T-cell (primary cell): ENCODE measurements at regions not wholly inside any gene's neighbourhood (a gene's known extent, or its start where the extent isn't known, plus 50 kb on each side); places are given as distances from the start of the nearest gene placed in this dataset.

Experiments
- ATAC-seq, 4 experiments: fragments of 200-7000 bp in 3 of 4; fragments of 150-1000 bp in 1 of 4; cut with Tn5 transposase; replicated peaks in 1 of 4; 1 replicate in 3 of 4; 2 replicates in 1 of 4; pipeline ENCODE4 v1.10.0; 2021; ENCODE audit warnings: moderate library complexity in 3 of 4, mild to moderate bottlenecking in 2 of 4, moderate number of reproducible peaks in 1 of 4
- CTCF ChIA-PET, 2 donors: fragments of 300-600 bp; sonication (Branson Sonifier 250); formaldehyde crosslinking; loops; one replicate each; lab custom pipeline; 2022; ENCODE audit warnings: antibody characterized with exemption in 2 of 2; lab: Charles Lee
- POLR2A ChIA-PET, 2 donors: fragments of 300-600 bp; sonication (Branson Sonifier 250); formaldehyde crosslinking; loops; one replicate each; lab custom pipeline; 2022; ENCODE audit warnings: antibody characterized with exemption in 2 of 2; lab: Charles Lee
- DNase-seq, 35 experiments: peaks; one replicate each; pipeline versions ENCODE4 v3.0.0 to v3.0.0-alpha.2; 2013 to 2023
- H3K27ac ChIP-seq: one replicate; pipeline ENCODE4 v1.5.1; 2013; ENCODE audit warnings: low read length
- H3K27me3 ChIP-seq, 2 experiments: replicated peaks in 1 of 2; 1 replicate in 1 of 2; 2 replicates in 1 of 2; pipeline versions ENCODE4 v1.6.1 to v1.7.0; 2013; ENCODE audit warnings: low read length in 1 of 2, mixed read lengths in 1 of 2; ENCODE audit not compliant: control insufficient read depth in 2 of 2, insufficient read depth in 2 of 2; ENCODE audit errors: extremely low read depth in 1 of 2
- H3K36me3 ChIP-seq, 2 donors: 1 replicate in 1 of 2; 2 replicates in 1 of 2; pipeline versions ENCODE4 v1.6.1 to v1.7.0; 2013; ENCODE audit warnings: low read length in 1 of 2; ENCODE audit not compliant: control insufficient read depth in 2 of 2, insufficient read depth in 1 of 2; ENCODE audit errors: extremely low read depth in 1 of 2
- H3K4me1 ChIP-seq, 2 experiments: 1 replicate in 1 of 2; 2 replicates in 1 of 2; pipeline versions ENCODE4 v1.6.1 to v1.7.0; 2013; ENCODE audit warnings: low read length in 2 of 2, mixed read lengths in 1 of 2; ENCODE audit not compliant: insufficient read depth in 2 of 2, control insufficient read depth in 1 of 2; ENCODE audit errors: extremely low read depth in 1 of 2
- H3K4me3 ChIP-seq, 2 donors: 1 replicate in 1 of 2; 2 replicates in 1 of 2; pipeline versions ENCODE4 v1.5.1 to v1.7.0; 2013; ENCODE audit warnings: mild to moderate bottlenecking in 2 of 2, low read length in 1 of 2, moderate library complexity in 1 of 2; ENCODE audit not compliant: control insufficient read depth in 1 of 2; ENCODE audit errors: extremely low read depth in 1 of 2
- H3K9me3 ChIP-seq: 2 replicates; pipeline ENCODE4 v1.7.0; 2013
- H3K27ac Mint-ChIP-seq, 2 donors: one replicate each; pipeline ENCODE4 v1.8.0; 2020 to 2021; ENCODE audit warnings: mild to moderate bottlenecking in 2 of 2, mixed read lengths in 2 of 2
- H3K27me3 Mint-ChIP-seq, 2 donors: one replicate each; pipeline ENCODE4 v1.8.0; 2021 to 2022; ENCODE audit warnings: mixed read lengths in 2 of 2
- H3K36me3 Mint-ChIP-seq: one replicate; pipeline ENCODE4 v1.8.0; 2021; ENCODE audit warnings: mixed read lengths
- H3K4me1 Mint-ChIP-seq, 3 donors: one replicate each; pipeline ENCODE4 v1.8.0; 2020 to 2022; ENCODE audit warnings: mixed read lengths in 3 of 3, mild to moderate bottlenecking in 1 of 3
- H3K4me3 Mint-ChIP-seq, 3 donors: one replicate each; pipeline ENCODE4 v1.8.0; 2020 to 2022; ENCODE audit warnings: mild to moderate bottlenecking in 3 of 3, mixed read lengths in 3 of 3, moderate library complexity in 3 of 3
- H3K9me3 Mint-ChIP-seq, 3 donors: one replicate each; pipeline ENCODE4 v1.8.0; 2020 to 2022; ENCODE audit warnings: mixed read lengths in 3 of 3
- WGBS: methylation state at CpG from one replicate; pipeline ENCODE4 v1.1.5; 2013; ENCODE audit warnings: missing lambda C conversion rate; ENCODE audit not compliant: insufficient coverage; 5-methylcytosine and 5-hydroxymethylcytosine counted together

DNA sequence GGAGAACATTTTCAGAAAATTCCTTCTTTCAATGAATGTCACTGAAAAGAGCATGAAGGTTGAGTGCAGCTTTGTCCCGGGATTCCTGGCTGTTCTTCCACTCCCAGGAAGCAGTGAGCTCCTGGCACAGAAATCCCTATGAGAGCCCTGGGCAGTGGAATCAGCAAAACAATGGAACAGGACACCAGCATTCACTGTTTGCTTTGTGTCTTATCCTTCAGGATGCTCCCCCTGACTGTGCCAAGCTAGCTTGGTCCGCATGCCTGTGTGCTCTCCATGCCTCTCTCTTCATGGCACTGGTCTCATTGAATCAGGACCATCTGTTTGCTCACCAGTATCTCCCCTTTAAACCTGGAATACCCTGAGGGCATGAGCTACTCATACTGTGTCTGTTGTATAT lies 102.0 kb upstream of the GADL1 start:
- H3K27me3 ChIP-seq = peaks cover 0 to 6% of the 10 kb centered on the region in 2 experiments
- H3K4me1 Mint-ChIP-seq = no peaks in the 10 kb centered on the region
- no peaks in the 10 kb centered on the region for H3K9me3 ChIP-seq
- POLR2A ChIA-PET = no interaction called here
- H3K36me3 Mint-ChIP-seq = no peaks in the 10 kb centered on the region
- peaks cover 0 to 4% of the 10 kb centered on the region in 2 donors for H3K27me3 Mint-ChIP-seq
- H3K9me3 Mint-ChIP-seq = peaks cover 0 to 6% (median 3%) of the 10 kb centered on the region in 3 donors
- no peak overlapping the region for H3K27ac ChIP-seq
- no peaks in the 10 kb centered on the region for H3K36me3 ChIP-seq
- no peak overlapping the region for H3K4me3 Mint-ChIP-seq
- H3K4me1 ChIP-seq = no peaks in the 10 kb centered on the region
- H3K4me3 ChIP-seq = no peak overlapping the region
- 49% methylated on average over 2 of the region's 2 CpGs for WGBS
- no peak overlapping the region for H3K27ac Mint-ChIP-seq
- DNase-seq (no peak), ATAC-seq (no peak)
- CTCF ChIA-PET = no interaction called here

- no peak for DNase-seq
- Mint-ChIP-seq H3K9me3 (peaks cover 0 to 3% (median 0%) of the 10 kb centered on the region in 3 donors), H3K4me1 (peaks cover 0 to 2% (median 0%) of the 10 kb centered on the region in 3 donors), H3K4me3 (no peak overlapping the region), H3K27me3 (no peaks in the 10 kb centered on the region), H3K36me3 (no peaks in the 10 kb centered on the region), H3K27ac (no peak overlapping the region)
- H3K27ac ChIP-seq = no peak overlapping the region
- H3K27me3 ChIP-seq = no peaks in the 10 kb centered on the region
- ChIA-PET POLR2A (no interaction called here), CTCF (no interaction called here)
- H3K36me3 ChIP-seq = no peaks in the 10 kb centered on the region
- ATAC-seq = no peak
- no peak overlapping the region for H3K4me3 ChIP-seq
- whole genome bisulfite sequencing = no CpG with 5 or more reads among the region's 3 CpGs
- H3K9me3 ChIP-seq = no peaks in the 10 kb centered on the region
- H3K4me1 ChIP-seq = no peaks in the 10 kb centered on the region
Observed at GRCh38 chr3:31002730-31003129, 108.3 kb upstream of the GADL1 start.

GRCh38 chr3:31004025-31004678 lies 109.7 kb upstream of the GADL1 start:
- no peaks in the 10 kb centered on the region for H3K4me1 ChIP-seq
- Mint-ChIP-seq H3K36me3 (no peaks in the 10 kb centered on the region), H3K27ac (no peak overlapping the region), H3K4me3 (no peak overlapping the region), H3K9me3 (peaks cover 0 to 3% (median 0%) of the 10 kb centered on the region in 3 donors), H3K4me1 (peaks cover 0 to 6% (median 0%) of the 10 kb centered on the region in 3 donors), H3K27me3 (no peaks in the 10 kb centered on the region)
- no peaks in the 10 kb centered on the region for H3K36me3 ChIP-seq
- ChIA-PET POLR2A (no interaction called here), CTCF (no interaction called here)
- H3K27ac ChIP-seq = no peak overlapping the region
- no peak overlapping the region for H3K4me3 ChIP-seq
- DNase-seq = no peak
- H3K9me3 ChIP-seq = no peaks in the 10 kb centered on the region
- H3K27me3 ChIP-seq = no peaks in the 10 kb centered on the region
- WGBS = 86% methylated on average over 1 of the region's 3 CpGs
- ATAC-seq = no peak

DNA sequence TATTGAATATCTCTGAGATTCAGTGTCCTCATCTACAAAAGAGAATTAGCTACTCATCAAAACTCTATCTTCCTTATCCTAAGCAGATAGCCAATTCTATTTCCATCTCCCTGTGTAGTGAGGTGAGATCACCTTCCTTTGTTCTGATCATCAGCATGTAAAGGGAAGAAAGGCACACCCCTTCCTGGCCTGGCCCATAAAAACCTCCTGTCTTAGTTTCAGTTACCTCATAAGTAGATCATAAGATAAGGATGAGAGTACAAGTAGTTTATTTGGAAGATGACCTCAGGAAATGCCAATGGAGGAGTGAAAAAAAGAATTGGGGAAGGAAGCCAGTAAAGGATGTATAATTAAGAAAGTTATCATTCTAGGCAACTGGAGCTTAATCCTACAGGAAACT lies 114.5 kb upstream of the GADL1 start:
- DNase-seq (no peak), ATAC-seq (no peak)
- H3K4me1 Mint-ChIP-seq = peaks cover 0 to 4% (median 0%) of the 10 kb centered on the region in 3 donors
- H3K36me3 ChIP-seq = no peaks in the 10 kb centered on the region
- CTCF ChIA-PET = no interaction called here
- H3K9me3 ChIP-seq = no peaks in the 10 kb centered on the region
- no peaks in the 10 kb centered on the region for H3K27me3 ChIP-seq
- no peaks in the 10 kb centered on the region for H3K4me1 ChIP-seq
- H3K4me3 Mint-ChIP-seq = no peak overlapping the region
- no peaks in the 10 kb centered on the region for H3K9me3 Mint-ChIP-seq
- no peak overlapping the region for H3K4me3 ChIP-seq
- H3K27ac Mint-ChIP-seq = no peak overlapping the region
- H3K36me3 Mint-ChIP-seq = no peaks in the 10 kb centered on the region
- no peak overlapping the region for H3K27ac ChIP-seq
- no peaks in the 10 kb centered on the region for H3K27me3 Mint-ChIP-seq
- POLR2A ChIA-PET = no interaction called here

DNA sequence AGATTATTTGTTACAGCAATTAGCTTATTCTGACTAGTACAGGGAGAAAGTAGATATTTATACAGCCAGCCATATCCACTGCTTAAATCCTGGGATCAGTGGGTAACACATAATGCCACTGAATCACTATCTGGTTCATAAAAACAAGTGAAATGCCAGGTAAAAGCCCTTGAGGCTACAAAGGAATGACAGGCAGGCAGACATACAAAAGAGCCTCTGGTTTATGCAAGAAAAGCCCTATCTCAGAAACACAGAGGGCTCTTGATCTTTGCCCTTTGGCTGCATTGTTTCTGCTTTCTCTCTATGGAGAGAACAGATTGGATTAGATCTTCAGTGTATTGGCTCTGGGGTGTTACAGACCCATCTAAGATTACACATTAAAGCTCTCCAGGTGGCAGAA lies 115.4 kb upstream of the GADL1 start:
- peaks cover 0 to 6% (median 0%) of the 10 kb centered on the region in 3 donors for H3K4me1 Mint-ChIP-seq
- no peaks in the 10 kb centered on the region for H3K27me3 Mint-ChIP-seq
- H3K36me3 ChIP-seq = no peaks in the 10 kb centered on the region
- no peaks in the 10 kb centered on the region for H3K9me3 ChIP-seq
- DNase-seq (no peak), ATAC-seq (no peak)
- no peaks in the 10 kb centered on the region for H3K9me3 Mint-ChIP-seq
- ChIA-PET POLR2A (no interaction called here), CTCF (no interaction called here)
- H3K27ac Mint-ChIP-seq = no peak overlapping the region
- H3K36me3 Mint-ChIP-seq = no peaks in the 10 kb centered on the region
- H3K27ac ChIP-seq = no peak overlapping the region
- H3K4me3 ChIP-seq = no peak overlapping the region
- no peak overlapping the region for H3K4me3 Mint-ChIP-seq
- H3K27me3 ChIP-seq = no peaks in the 10 kb centered on the region
- no peaks in the 10 kb centered on the region for H3K4me1 ChIP-seq

DNA sequence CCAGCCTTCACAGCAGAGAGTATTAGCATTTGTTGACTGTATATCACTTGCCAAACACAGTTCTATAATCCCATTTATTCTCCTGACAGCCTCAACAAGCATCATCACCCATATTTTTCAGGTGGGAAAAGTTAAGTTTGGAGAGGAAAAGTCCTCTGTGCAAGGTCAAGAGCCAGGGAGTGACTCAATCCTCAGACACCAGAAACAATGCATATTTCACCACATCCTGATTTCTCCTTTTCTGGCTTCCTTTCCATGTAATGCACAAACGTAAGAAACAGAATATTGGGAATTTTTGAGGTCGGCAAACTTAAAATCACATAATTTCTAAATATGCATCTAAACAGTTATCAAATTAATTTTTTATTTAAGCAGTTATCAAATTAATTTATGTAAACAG lies 116.0 kb upstream of the GADL1 start:
- ATAC-seq = no peak
- ChIA-PET POLR2A (no interaction called here), CTCF (no interaction called here)
- WGBS = no CpG with 5 or more reads among the region's 2 CpGs
- Mint-ChIP-seq H3K9me3 (no peaks in the 10 kb centered on the region), H3K27me3 (no peaks in the 10 kb centered on the region), H3K4me3 (no peak overlapping the region), H3K4me1 (peaks cover 0 to 6% (median 0%) of the 10 kb centered on the region in 3 donors), H3K36me3 (no peaks in the 10 kb centered on the region), H3K27ac (no peak overlapping the region)
- no peaks in the 10 kb centered on the region for H3K27me3 ChIP-seq
- H3K4me3 ChIP-seq = no peak overlapping the region
- H3K36me3 ChIP-seq = no peaks in the 10 kb centered on the region
- no peak overlapping the region for H3K27ac ChIP-seq
- H3K4me1 ChIP-seq = no peaks in the 10 kb centered on the region
- H3K9me3 ChIP-seq = no peaks in the 10 kb centered on the region
- DNase-seq = no peak

DNA sequence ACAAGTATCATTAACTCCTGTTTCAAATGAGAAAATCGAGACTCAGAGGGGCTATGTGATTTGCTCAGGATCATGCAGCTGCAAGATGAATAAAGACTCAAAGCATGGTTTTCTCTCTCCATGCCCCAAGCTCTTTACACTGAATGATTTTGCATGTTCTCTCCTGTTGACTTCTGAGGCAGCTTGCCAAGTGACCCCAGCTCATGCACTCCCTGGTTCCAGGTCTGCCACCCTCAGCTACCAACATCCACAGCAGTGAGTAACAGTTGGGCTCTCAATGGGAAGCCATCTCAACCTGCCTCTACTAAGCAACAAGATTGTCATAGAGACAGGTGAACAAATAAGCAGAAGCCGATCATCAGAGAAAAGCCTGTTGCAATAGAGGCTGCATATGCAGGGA lies 116.9 kb upstream of the GADL1 start:
- Histone ChIP-seq H3K4me3 (no peak overlapping the region), H3K9me3 (no peaks in the 10 kb centered on the region), H3K27me3 (no peaks in the 10 kb centered on the region), H3K4me1 (no peaks in the 10 kb centered on the region), H3K36me3 (no peaks in the 10 kb centered on the region), H3K27ac (no peak overlapping the region)
- H3K9me3 Mint-ChIP-seq = no peaks in the 10 kb centered on the region
- ATAC-seq = no peak
- no peak overlapping the region for H3K27ac Mint-ChIP-seq
- no peak for DNase-seq
- no peaks in the 10 kb centered on the region for H3K27me3 Mint-ChIP-seq
- peaks cover 0 to 6% (median 0%) of the 10 kb centered on the region in 3 donors for H3K4me1 Mint-ChIP-seq
- H3K36me3 Mint-ChIP-seq = no peaks in the 10 kb centered on the region
- H3K4me3 Mint-ChIP-seq = no peak overlapping the region
- ChIA-PET CTCF (no interaction called here), POLR2A (no interaction called here)
- WGBS = 60% methylated on average over 2 of the region's 2 CpGs
